ENCODE measurements at regions not wholly inside any gene's neighbourhood (a gene's known extent, or its start where the extent isn't known, plus 50 kb on each side); places are given as distances from the start of the nearest gene placed in this dataset.

DNA sequence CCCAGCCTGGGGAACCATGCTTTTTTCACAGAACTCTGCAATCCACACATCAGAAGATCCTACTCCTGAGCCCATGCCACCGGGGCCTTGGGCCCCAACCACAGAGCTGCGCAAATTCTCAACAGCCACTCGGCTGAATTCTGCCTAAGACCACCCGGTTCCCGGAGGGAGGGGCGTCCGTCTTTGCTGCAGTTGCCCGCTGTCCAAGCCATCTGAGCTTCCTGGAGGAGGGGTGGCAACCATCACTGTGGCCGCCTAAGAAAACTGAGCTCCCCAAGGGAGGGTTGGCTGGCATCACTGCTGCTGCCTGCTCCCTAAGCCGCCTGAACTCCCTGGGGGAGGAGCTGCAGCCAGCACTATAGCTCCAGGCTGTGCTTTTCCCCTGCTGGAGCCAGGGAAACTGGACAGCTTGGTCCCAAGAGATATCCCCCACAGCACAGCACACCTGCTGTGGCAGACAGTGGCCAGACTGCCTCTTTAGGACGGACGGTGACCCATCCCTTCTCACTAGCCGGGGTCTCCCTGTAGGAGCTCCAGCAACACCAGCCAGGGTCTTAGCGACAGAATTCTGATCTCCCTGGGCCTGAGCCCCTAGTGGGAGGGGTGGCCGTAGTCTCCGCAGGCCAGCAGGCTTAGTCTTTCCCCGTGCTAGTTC is 1411.6 kb upstream of the CDH2 start:
- Histone ChIP-seq H3K4me3 (no peak overlapping the region), H3K4me1 (no peaks in the 10 kb centered on the region), H3K27ac (no peak overlapping the region), H3K36me3 (no peaks in the 10 kb centered on the region), H3K27me3 (no peaks in the 10 kb centered on the region), H3K9ac (ENCODE audit: low read depth in 2 of 2, low read length in 2 of 2) (no peak overlapping the region), H3K9me3 (no peaks in the 10 kb centered on the region)
- intact Hi-C loops (cut with DNase I), result no loop called here
- TF ChIP-seq, protein P1, sequence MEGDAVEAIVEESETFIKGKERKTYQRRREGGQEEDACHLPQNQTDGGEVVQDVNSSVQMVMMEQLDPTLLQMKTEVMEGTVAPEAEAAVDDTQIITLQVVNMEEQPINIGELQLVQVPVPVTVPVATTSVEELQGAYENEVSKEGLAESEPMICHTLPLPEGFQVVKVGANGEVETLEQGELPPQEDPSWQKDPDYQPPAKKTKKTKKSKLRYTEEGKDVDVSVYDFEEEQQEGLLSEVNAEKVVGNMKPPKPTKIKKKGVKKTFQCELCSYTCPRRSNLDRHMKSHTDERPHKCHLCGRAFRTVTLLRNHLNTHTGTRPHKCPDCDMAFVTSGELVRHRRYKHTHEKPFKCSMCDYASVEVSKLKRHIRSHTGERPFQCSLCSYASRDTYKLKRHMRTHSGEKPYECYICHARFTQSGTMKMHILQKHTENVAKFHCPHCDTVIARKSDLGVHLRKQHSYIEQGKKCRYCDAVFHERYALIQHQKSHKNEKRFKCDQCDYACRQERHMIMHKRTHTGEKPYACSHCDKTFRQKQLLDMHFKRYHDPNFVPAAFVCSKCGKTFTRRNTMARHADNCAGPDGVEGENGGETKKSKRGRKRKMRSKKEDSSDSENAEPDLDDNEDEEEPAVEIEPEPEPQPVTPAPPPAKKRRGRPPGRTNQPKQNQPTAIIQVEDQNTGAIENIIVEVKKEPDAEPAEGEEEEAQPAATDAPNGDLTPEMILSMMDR (IDR thresholded peaks at IDR 0.05), result no peak
- DNase-seq, result no peak

DNA sequence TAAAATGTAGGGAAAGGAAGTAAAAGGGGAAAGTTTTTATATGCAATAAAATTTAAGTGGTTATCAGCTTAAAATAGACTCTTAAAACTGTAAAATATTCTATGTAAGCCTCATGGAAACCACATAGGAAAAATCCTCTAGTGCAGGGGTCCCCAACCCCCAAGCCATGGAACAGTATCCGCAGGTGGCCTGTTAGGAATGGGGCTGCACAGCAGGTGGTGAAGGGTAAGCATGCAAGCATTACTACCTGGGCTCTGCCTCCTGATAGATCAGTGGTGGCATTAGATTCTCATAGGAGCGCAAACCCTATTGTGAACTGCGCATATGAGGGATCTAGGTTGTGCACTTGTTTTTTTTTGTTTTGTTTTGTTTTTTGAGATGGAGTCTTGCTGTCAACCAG is 1409.3 kb upstream of the CDH2 start:
- Histone ChIP-seq H3K4me3 (no peak overlapping the region), H3K27me3 (no peaks in the 10 kb centered on the region), H3K4me1 (no peaks in the 10 kb centered on the region), H3K27ac (no peak overlapping the region), H3K9me3 (no peaks in the 10 kb centered on the region), H3K36me3 (no peaks in the 10 kb centered on the region), H3K9ac (ENCODE audit: low read depth in 2 of 2, low read length in 2 of 2) (no peak overlapping the region)
- intact Hi-C loops (cut with DNase I), result no loop called here
- TF ChIP-seq, protein P1 (IDR thresholded peaks at IDR 0.05), result no peak
- no peak for DNase-seq

DNA sequence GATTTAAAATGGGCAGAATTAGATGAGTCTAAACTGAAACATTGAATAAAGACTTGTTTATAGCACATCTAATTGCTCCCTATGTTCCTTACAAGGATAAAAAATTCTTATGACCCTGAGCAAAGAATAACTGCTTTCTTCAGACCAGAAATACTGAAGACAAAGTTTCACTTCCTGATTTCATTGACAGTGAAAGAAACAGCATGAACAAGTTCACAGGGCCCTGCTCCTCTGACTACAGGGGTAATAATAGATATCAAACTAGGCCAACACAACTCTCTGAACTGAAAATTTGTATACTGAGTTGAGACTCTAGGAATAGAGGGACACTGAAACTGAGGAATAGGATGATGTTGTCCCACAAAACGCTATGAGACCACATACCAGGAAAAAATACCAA is 1383.3 kb upstream of the CDH2 start:
- Histone ChIP-seq H3K36me3 (no peaks in the 10 kb centered on the region), H3K4me3 (no peak overlapping the region), H3K27ac (no peak overlapping the region), H3K9ac (ENCODE audit: low read depth in 2 of 2, low read length in 2 of 2) (no peak overlapping the region), H3K9me3 (no peaks in the 10 kb centered on the region), H3K27me3 (no peaks in the 10 kb centered on the region), H3K4me1 (no peaks in the 10 kb centered on the region)
- DNase-seq, result no peak
- intact Hi-C loops (cut with DNase I), result no loop called here
- TF ChIP-seq, protein P1 (IDR thresholded peaks at IDR 0.05), result no peak

DNA sequence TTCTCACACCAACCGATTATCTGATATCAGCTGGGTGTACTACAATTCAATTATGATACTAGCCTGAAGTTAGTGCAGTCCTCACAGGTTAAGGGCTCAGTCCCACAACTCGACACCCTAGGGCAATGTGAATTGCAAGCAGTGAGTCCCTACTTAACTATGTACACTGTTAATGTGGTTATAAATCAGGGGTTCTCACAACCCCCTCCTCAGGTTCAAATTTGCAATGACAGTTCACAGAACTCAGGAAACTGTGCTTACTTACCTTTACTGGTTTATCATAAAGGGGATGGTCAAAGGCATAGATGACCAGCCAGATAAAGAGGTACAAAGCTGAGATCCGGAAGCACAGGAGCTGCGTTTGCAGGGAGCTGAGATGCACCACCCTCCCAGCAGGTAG is 1379.1 kb upstream of the CDH2 start:
- H3K4me3 ChIP-seq, result no peak overlapping the region
- H3K27ac ChIP-seq, result no peak overlapping the region
- H3K36me3 ChIP-seq, result no peaks in the 10 kb centered on the region
- TF ChIP-seq, protein P1 (IDR thresholded peaks at IDR 0.05), result no peak
- no peak overlapping the region for H3K9ac ChIP-seq (ENCODE audit: low read depth in 2 of 2, low read length in 2 of 2)
- DNase-seq, result no peak
- no peaks in the 10 kb centered on the region for H3K27me3 ChIP-seq
- no peaks in the 10 kb centered on the region for H3K9me3 ChIP-seq
- intact Hi-C loops (cut with DNase I), result no loop called here
- no peaks in the 10 kb centered on the region for H3K4me1 ChIP-seq

DNA sequence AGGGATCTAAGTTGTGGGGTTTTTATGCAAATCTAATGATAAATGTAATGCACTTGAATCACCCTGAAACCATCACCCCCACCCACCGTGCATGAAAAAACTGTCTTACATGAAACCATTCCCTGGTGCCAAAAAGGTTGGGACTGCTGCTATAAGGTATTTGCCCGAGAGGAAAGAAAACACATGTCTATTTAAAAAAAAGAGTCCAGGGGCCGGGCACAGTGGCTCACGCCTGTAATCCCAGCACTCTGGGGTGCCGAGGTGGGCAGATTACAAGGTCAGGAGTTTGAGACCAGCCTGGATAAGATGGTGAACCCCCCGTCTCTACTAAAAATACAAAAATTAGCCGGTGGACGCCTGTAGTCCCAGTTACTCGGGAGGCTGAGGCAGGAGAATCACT is 1372.8 kb upstream of the CDH2 start:
- H3K9ac ChIP-seq (ENCODE audit: low read depth in 2 of 2, low read length in 2 of 2), result no peak overlapping the region
- H3K4me3 ChIP-seq, result no peak overlapping the region
- TF ChIP-seq, protein P1 (IDR thresholded peaks at IDR 0.05), result no peak
- DNase-seq, result no peak
- H3K27me3 ChIP-seq, result no peaks in the 10 kb centered on the region
- no peak overlapping the region for H3K27ac ChIP-seq
- no peaks in the 10 kb centered on the region for H3K4me1 ChIP-seq
- H3K36me3 ChIP-seq, result no peaks in the 10 kb centered on the region
- intact Hi-C loops (cut with DNase I), result no loop called here
- H3K9me3 ChIP-seq, result no peaks in the 10 kb centered on the region

Measured in colonic mucosa (tissue), 4 donors.